ENCODE measurements at regions not wholly inside any gene's neighbourhood (a gene's known extent, or its start where the extent isn't known, plus 50 kb on each side); places are given as distances from the start of the nearest gene placed in this dataset.

GRCh38 chr2:21467910-21468309 is 344.1 kb downstream of the TDRD15 start:
- no peak for TF ChIP-seq EZH2 (IDR thresholded peaks at IDR 0.05)
- TF ChIP-seq CTCF (IDR thresholded peaks at IDR 0.05), result no peak
